HepG2 (cell line): ENCODE measurements at regions not wholly inside any gene's neighbourhood (a gene's known extent, or its start where the extent isn't known, plus 50 kb on each side); places are given as distances from the start of the nearest gene placed in this dataset.

ENCODE experiments used
- HNRNPLL ChIP-seq: fragments of 200-400 bp; formaldehyde crosslinking; IDR thresholded peaks from 2 replicates; pipeline ENCODE4 v1.6.1; 2017; ENCODE audit warnings: mild to moderate bottlenecking, low read depth, low read length; ENCODE audit not compliant: poor library complexity, severe bottlenecking
- MYC ChIP-seq: sonication (generic); formaldehyde crosslinking; IDR thresholded peaks from 2 replicates; pipeline ENCODE4 v1.9.0; 2021; ENCODE audit warnings: missing genetic modification reagents, borderline replicate concordance
- PHF20 ChIP-seq: sonication (generic); formaldehyde crosslinking; IDR thresholded peaks from 2 replicates; pipeline ENCODE4 v1.5.0; 2020; ENCODE audit warnings: mild to moderate bottlenecking, missing genetic modification reagents
- ZFAT ChIP-seq: sonication (generic); formaldehyde crosslinking; conservative IDR thresholded peaks from 2 replicates; pipeline ENCODE4 v1.8.1; 2023; ENCODE audit warnings: missing genetic modification reagents, inconsistent platforms
- ZNF234 ChIP-seq: sonication (generic); formaldehyde crosslinking; conservative IDR thresholded peaks from 2 replicates; pipeline ENCODE4 v1.5.1; 2020; ENCODE audit warnings: mild to moderate bottlenecking, missing genetic modification reagents
- ZNF318 ChIP-seq: sonication (generic); formaldehyde crosslinking; IDR thresholded peaks from 2 replicates; pipeline ENCODE4 v1.4.0; 2020; ENCODE audit warnings: mild to moderate bottlenecking, missing genetic modification reagents
- ZNF724P ChIP-seq: sonication (generic); formaldehyde crosslinking; IDR thresholded peaks from 2 replicates; pipeline ENCODE4 v1.8.0; 2022; ENCODE audit warnings: missing genetic modification reagents, borderline replicate concordance

- TF ChIP-seq ZNF318 (CRISPR knock-in tag) (no peak), MYC (no peak), HNRNPLL (no peak), ZFAT (CRISPR knock-in tag) (no peak), ZNF724P (CRISPR knock-in tag) (no peak), ZNF234 (CRISPR knock-in tag) (no peak), PHF20 (CRISPR knock-in tag) (no peak)
Observed at GRCh38 chr7:52830801-52831200, 204.6 kb upstream of the POM121L12 start (continued).
